Endothelial cell of umbilical vein (primary cell): ENCODE measurements at regions not wholly inside any gene's neighbourhood (a gene's known extent, or its start where the extent isn't known, plus 50 kb on each side); places are given as distances from the start of the nearest gene placed in this dataset.

Source experiments
- BruUV-seq: library from RNA; stranded (reverse); fragments of 400-500 nt; replicated peaks from 2 replicates; lab custom pipeline; 2021; lab: Mats Ljungman, UMichigan
- CTCF ChIA-PET: fragments of 300-600, 350-600 bp; sonication (Branson Sonifier 250); formaldehyde crosslinking; loops from one replicate; lab custom pipeline; 2021; ENCODE audit warnings: antibody characterized with exemption, inconsistent platforms; lab: Charles Lee
- POLR2A ChIA-PET: fragments of 300-600, 350-600 bp; sonication (Branson Sonifier 250); formaldehyde crosslinking; loops from one replicate; lab custom pipeline; 2021; ENCODE audit warnings: antibody characterized with exemption, inconsistent platforms; lab: Charles Lee
- DNase-seq: peaks from one replicate; pipeline ENCODE4 v3.0.0-alpha.2; 2011; ENCODE audit warnings: low read depth, low spot score
- FAIRE-seq: peaks from 2 replicates; lab custom pipeline; 2011; peaks lifted over from hg19 to GRCh38; lab: Jason Lieb, UNC
- H2AFZ ChIP-seq: 2 replicates; pipeline ENCODE4 v1.6.0; 2012; ENCODE audit warnings: low read depth, low read length, control low read depth, inconsistent platforms
- H3K27ac ChIP-seq: 2 replicates; pipeline ENCODE4 v1.5.1; 2011; ENCODE audit warnings: low read depth, mild to moderate bottlenecking, control low read depth, low read length, moderate library complexity; ENCODE audit not compliant: insufficient read depth
- H3K27me3 ChIP-seq, 2 experiments: 2 replicates each; pipeline versions ENCODE4 v1.6.0 to v1.6.1; 2011; ENCODE audit warnings: low read length in 2 of 2, mixed read lengths in 1 of 2; ENCODE audit not compliant: control insufficient read depth in 2 of 2, insufficient read depth in 2 of 2
- H3K36me3 ChIP-seq, 2 experiments: 2 replicates in 1 of 2; 3 replicates in 1 of 2; pipeline ENCODE4 v1.5.1; 2011; ENCODE audit warnings: low read length in 2 of 2, mild to moderate bottlenecking in 1 of 2, moderate library complexity in 1 of 2; ENCODE audit not compliant: control insufficient read depth in 2 of 2, insufficient read depth in 2 of 2; ENCODE audit errors: extremely low read depth in 1 of 2
- H3K4me1 ChIP-seq: 3 replicates; pipeline ENCODE4 v1.5.1; 2011; ENCODE audit warnings: mild to moderate bottlenecking, low read length; ENCODE audit not compliant: control insufficient read depth, insufficient read depth; ENCODE audit errors: extremely low read depth
- H3K4me2 ChIP-seq: 2 replicates; pipeline ENCODE4 v1.6.1; 2011; ENCODE audit warnings: low read length, control low read depth, mixed read lengths; ENCODE audit not compliant: insufficient read depth
- H3K4me3 ChIP-seq, 3 experiments: fragments of 200-600 bp in 1 of 3; sonication (generic), shearing (Covaris generic) in 1 of 3; replicated peaks in 1 of 3; 2 replicates each; pipeline ENCODE4 v1.5.1; 2011 to 2016; ENCODE audit warnings: control low read depth in 3 of 3, low read length in 3 of 3, mild to moderate bottlenecking in 2 of 3, inconsistent platforms in 1 of 3, low read depth in 1 of 3, moderate library complexity in 1 of 3; ENCODE audit not compliant: insufficient read depth in 1 of 3
- H3K79me2 ChIP-seq: 2 replicates; pipeline ENCODE4 v1.6.0; 2012; ENCODE audit warnings: low read length, inconsistent platforms; ENCODE audit not compliant: control insufficient read depth, insufficient read depth
- H3K9ac ChIP-seq: replicated peaks from 2 replicates; pipeline ENCODE3; 2011; ENCODE audit warnings: low read length, control low read depth; ENCODE audit not compliant: insufficient read depth; ENCODE audit errors: extremely low read depth
- H3K9me1 ChIP-seq: replicated peaks from 3 replicates; pipeline ENCODE4 v1.6.0; 2011; ENCODE audit warnings: mild to moderate bottlenecking, low read length; ENCODE audit not compliant: control insufficient read depth, insufficient read depth; ENCODE audit errors: extremely low read depth
- H3K9me3 ChIP-seq: replicated peaks from 2 replicates; pipeline ENCODE4 v1.5.1; 2012; ENCODE audit warnings: low read length, inconsistent platforms; ENCODE audit not compliant: control insufficient read depth, insufficient read depth
- H4K20me1 ChIP-seq: replicated peaks from 2 replicates; pipeline ENCODE3; 2011; ENCODE audit warnings: mild to moderate bottlenecking, low read length; ENCODE audit not compliant: control insufficient read depth, insufficient read depth; ENCODE audit errors: extremely low read depth
- EZH2 ChIP-seq: IDR thresholded peaks from 2 replicates; pipeline ENCODE4 v1.6.1; 2012; ENCODE audit warnings: borderline replicate concordance, low read depth, mild to moderate bottlenecking, moderate library complexity, low read length, inconsistent platforms; ENCODE audit not compliant: severe bottlenecking
- FOS ChIP-seq: IDR thresholded peaks from 2 replicates; pipeline ENCODE4 v1.6.1; 2011; ENCODE audit warnings: mild to moderate bottlenecking, low read length, moderate library complexity, borderline replicate concordance; ENCODE audit not compliant: insufficient read depth
- GATA2 ChIP-seq: IDR thresholded peaks from 2 replicates; pipeline ENCODE4 v1.7.0; 2011; ENCODE audit warnings: low read depth, mild to moderate bottlenecking, moderate library complexity, mixed read lengths, low read length; ENCODE audit not compliant: insufficient read length, insufficient read depth
- JUN ChIP-seq: IDR thresholded peaks from 2 replicates; pipeline ENCODE4 v1.6.1; 2011; ENCODE audit warnings: borderline replicate concordance, low read depth; ENCODE audit not compliant: insufficient read length, insufficient read depth
- MYC ChIP-seq: IDR thresholded peaks from one replicate; pipeline ENCODE4 v1.6.1; 2011; ENCODE audit warnings: mild to moderate bottlenecking, low read depth, low read length
- POLR2A ChIP-seq: IDR thresholded peaks from 2 replicates; pipeline ENCODE4 v1.6.1; 2012; ENCODE audit warnings: low read depth, mild to moderate bottlenecking, control low read depth, low read length
- POLR2AphosphoS5 ChIP-seq: IDR thresholded peaks from 2 replicates; pipeline ENCODE4 v1.6.1; 2012; ENCODE audit warnings: low read depth, mild to moderate bottlenecking, control low read depth, low read length, moderate library complexity; ENCODE audit not compliant: insufficient read depth
- dilution Hi-C: fragments of 300-500 bp; cut with MboI; formaldehyde crosslinking; loops from one replicate; pipeline ENCODE4 v1.15.0; 2019; ENCODE audit warnings: low sequenced_read_pairs; ENCODE audit not compliant: extremely low pct_ligation_motif_present
- intact Hi-C: fragments of 100-400 bp; cut with micrococcal nuclease; formaldehyde crosslinking; loops from one replicate; pipeline ENCODE4 v1.10.0; 2022
- TF ChIP-seq, protein P1 (sequence below), 2 donors: IDR thresholded peaks; 1 replicate in 1 of 2; 2 replicates in 1 of 2; pipeline ENCODE4 v1.5.1; 2011; ENCODE audit warnings: low read length in 2 of 2, mild to moderate bottlenecking in 2 of 2, moderate library complexity in 2 of 2, control low read depth in 1 of 2, inconsistent platforms in 1 of 2, low read depth in 1 of 2; ENCODE audit not compliant: insufficient read depth in 1 of 2; ENCODE audit errors: extremely low read depth in 1 of 2
- TF ChIP-seq, protein P2 (sequence below): IDR thresholded peaks from 2 replicates; pipeline ENCODE4 v1.6.1; 2011; ENCODE audit not compliant: insufficient read depth, insufficient read length

DNA sequence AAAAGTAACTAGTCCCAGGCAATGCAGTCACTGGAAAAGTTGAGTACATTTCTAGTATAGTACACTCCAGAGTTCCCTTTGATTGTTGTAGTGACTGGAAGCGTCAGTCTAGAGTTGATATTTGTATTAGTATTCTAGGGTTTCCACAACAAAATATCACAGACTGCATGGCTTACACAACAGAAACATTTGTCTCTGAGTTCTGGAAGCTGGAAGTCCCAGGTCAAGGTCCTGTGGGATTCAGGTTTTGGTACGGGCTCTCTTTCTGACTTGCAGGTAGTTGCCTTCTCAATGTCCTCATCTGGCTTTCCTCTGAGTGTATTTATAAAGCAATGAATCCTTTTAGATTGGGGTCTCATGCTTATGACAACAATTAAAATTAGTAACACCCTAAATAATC lies 1119.1 kb upstream of the PHF14 start:
- H3K4me1 ChIP-seq = no peaks in the 10 kb centered on the region
- dilution Hi-C loops (no loop called here), intact Hi-C loops (no loop called here)
- no peak overlapping the region for H3K4me3 ChIP-seq
- H3K9me1 ChIP-seq = no peaks in the 10 kb centered on the region
- no peak for FAIRE-seq
- no peak for DNase-seq
- TF ChIP-seq MYC (no peak), GATA2 (no peak), POLR2A (no peak), POLR2AphosphoS5 (no peak), JUN (no peak), EZH2 (no peak), FOS (no peak)
- TF ChIP-seq, protein P1, sequence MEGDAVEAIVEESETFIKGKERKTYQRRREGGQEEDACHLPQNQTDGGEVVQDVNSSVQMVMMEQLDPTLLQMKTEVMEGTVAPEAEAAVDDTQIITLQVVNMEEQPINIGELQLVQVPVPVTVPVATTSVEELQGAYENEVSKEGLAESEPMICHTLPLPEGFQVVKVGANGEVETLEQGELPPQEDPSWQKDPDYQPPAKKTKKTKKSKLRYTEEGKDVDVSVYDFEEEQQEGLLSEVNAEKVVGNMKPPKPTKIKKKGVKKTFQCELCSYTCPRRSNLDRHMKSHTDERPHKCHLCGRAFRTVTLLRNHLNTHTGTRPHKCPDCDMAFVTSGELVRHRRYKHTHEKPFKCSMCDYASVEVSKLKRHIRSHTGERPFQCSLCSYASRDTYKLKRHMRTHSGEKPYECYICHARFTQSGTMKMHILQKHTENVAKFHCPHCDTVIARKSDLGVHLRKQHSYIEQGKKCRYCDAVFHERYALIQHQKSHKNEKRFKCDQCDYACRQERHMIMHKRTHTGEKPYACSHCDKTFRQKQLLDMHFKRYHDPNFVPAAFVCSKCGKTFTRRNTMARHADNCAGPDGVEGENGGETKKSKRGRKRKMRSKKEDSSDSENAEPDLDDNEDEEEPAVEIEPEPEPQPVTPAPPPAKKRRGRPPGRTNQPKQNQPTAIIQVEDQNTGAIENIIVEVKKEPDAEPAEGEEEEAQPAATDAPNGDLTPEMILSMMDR (IDR thresholded peaks at IDR 0.05; ENCODE audit: extremely low read depth in 1 of 2, insufficient read depth in 1 of 2, low read depth in 1 of 2, low read length in 2 of 2) = no peak
- TF ChIP-seq, protein P2, sequence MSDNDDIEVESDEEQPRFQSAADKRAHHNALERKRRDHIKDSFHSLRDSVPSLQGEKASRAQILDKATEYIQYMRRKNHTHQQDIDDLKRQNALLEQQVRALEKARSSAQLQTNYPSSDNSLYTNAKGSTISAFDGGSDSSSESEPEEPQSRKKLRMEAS = no peak
- H3K36me3 ChIP-seq = no peaks in the 10 kb centered on the region
- H3K9ac ChIP-seq = no peak overlapping the region
- ChIA-PET POLR2A (no interaction called here), CTCF (no interaction called here)
- no peaks in the 10 kb centered on the region for H3K27me3 ChIP-seq
- no peak overlapping the region for H3K4me2 ChIP-seq
- no peaks in the 10 kb centered on the region for H3K9me3 ChIP-seq
- H4K20me1 ChIP-seq = no peaks in the 10 kb centered on the region
- H3K27ac ChIP-seq = no peak overlapping the region
- BruUV-seq = no TSS peak
- H2AFZ ChIP-seq = no peak overlapping the region
- no peaks in the 10 kb centered on the region for H3K79me2 ChIP-seq
